ENCODE measurements at regions not wholly inside any gene's neighbourhood (a gene's known extent, or its start where the extent isn't known, plus 50 kb on each side); places are given as distances from the start of the nearest gene placed in this dataset.

DNA sequence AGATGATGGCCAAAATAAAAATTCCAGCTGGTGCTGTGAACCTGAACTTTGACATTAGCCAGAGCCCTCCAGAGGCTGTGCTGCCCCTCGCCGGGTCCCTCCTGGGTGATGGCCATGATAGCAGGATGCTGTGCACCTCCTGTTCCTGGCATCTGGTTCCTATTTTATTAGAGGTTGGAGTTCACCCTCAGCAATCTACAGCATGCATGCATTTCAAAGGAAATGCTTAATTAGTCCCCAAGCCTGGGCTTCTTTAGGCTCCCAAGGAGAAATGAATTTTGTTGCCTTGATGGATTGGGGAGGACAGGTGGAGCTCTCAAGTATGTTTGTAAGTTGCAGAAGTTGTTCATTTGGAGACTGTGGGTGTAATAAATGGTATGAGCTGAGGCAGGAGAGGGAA lies 166.9 kb downstream of the GLI2 start:
- no peak for DNase-seq

DNA sequence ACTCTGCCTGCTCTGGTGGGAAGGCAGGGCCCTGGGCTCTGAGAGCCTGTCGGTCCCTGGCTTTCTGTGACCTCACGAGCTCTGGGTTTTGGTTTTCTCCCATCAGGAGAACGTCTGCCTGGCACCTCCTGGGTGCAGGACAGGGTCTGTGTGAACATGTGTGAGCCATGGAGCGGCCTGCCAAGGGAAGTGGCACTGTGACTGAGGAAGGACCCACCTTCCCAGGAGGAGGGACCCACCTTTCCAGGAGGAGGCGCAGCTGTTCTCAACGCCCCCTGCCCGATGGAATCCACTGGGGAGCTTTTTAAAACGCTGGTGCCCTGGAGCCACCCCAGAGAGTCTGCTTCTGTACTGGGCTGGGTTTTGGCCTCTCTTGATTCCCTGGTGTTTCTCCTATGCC lies 168.7 kb downstream of the GLI2 start:
- DNase-seq, result no peak

DNA sequence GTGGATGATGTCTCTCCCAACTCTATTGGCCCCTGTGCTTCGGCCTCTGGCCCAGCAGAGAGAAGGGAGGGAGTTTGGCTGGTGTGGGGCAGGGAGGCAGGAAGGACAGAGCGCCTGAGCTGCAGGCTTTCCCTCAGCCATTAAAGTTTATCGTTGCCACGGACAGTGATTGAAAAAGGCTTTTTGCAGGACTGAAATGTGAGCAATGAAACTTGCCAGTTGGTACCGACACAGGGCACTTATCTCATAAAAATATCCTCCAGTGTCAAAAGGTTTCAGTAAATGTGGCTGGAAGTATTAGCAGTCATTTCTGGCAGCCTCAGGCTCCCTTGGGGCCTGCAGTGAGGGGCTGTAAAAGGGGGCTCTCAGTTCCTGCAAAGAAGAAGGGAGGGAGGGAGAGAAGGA lies 169.2 kb downstream of the GLI2 start:
- no peak for DNase-seq

DNA sequence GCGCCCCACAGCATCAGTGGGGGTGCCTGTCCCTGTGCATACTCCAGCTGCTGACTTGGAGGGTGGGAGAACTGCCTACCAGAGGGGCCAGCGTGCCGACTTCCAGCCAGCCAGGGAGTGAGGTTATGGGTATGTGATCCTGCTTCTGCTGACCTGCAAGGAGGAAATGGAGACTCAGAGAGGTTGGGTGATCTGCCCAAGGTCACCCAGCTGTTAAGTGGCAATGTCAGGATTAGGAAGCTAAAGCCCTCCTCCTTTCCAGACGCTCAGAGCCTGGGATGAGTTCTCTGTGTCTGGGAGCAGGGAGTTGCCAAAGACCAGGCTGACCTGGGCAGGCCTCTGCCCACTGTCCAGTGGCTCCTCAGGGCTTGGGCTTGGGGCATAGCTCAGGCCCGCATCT lies 169.6 kb downstream of the GLI2 start:
- DNase-seq, result no peak

DNA sequence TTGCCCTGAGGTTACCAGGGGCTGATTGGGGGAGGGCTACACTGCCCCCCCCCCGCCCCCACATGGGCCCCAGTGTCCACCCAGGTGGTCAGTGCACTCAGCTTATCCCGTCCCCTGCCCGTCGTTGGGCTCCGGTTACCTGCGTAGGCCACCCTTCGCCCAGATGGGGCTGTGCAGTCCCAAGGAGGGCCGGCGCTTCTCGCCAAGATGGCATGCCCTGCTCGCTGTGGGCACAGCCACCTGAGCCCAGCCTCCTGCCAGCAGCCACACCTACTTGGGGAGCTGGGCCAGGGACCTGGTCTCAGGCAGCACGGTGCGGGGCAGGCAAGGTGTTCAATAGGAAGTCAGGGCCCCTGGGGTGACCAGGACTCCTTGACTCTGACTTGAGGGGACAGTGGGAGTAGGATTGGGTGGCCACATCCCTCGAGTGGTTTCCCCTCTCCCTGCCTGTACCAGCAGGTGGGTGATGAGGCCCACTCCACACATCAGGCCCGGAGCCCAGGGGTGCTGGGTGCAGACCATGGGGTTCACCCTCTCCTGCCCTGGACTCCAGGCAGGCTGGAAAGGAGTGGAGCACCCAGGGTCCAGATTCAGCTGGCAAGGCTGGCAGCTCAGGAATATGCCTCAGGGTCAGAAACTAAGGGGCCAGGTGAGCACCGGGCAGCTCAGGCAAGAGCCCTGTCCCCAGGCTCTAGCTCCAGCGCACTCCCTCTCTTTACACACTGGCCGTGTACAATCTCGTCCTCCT lies 170.3 kb downstream of the GLI2 start:
- no peak for DNase-seq

DNA sequence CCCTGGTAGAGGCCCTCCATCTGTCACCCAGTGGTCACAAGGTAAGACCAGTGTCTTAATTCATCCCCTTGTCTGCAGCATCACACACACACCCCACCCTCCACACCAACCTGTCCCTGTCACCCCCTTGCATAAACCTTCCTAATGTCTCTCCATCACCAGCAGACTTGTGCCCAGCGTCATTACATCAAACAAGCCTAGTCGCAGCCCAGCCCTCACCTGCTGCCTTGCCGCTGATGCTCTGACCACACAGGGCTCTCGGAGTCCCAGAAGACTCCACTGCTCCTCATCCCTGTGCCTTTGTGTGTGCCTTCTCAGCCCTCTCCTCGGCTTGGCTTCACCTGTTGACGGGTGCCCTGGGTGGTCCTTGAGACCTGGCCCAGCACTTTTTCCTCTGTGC lies 171.2 kb downstream of the GLI2 start:
- DNase-seq, result no peak

DNA sequence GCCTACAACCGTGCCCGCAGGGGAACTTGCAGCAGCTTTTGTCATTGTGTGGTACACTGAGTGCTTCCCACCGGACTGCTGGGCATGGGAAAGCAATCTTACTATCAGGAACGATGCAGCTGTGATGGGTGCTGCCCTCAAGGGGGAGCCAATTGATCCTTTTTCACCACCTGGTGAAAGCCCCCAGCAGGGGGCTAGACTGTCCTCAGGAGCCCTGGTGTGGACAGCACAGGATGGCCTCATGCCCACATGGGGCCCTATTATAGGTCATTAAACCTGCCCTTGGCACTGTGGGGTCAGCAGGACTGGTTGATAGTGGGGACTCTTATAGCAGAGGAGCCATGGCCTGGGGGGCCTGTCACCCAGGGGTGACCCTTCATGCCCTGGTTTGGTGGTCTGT lies 172.2 kb downstream of the GLI2 start:
- no peak for DNase-seq

DNA sequence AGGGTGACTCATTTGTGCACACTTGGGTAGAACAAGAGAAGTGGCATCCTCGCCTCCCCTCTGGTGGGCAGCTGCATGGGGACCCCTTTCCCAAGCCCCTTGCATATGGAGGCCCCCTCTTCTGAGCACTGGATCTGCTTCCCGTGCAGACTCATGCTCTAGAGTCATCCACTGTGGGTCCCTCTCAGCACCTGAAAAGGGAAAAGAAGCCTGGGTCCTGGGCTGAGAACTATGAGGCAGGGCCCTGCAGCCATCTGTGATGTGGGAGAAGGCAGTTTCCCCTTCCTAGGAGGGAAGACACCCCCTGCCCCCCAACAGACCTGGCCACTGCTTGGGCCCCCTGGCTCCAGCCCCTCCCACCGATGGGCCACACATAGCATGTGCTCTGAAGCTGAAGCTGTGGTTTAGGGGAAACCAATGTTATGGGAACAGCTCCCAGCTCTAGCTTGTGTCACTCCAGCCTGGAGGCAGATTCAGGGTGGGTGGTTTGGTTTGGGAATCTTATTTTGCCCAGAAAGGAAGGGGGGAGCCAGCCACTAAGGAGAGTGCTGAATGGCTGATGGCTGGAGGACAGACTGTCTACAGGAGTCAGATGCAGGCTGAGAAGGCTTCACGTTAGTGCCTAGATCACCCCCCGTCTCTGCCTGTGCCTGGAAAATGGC lies 172.8 kb downstream of the GLI2 start:
- DNase-seq, result no peak

DNA sequence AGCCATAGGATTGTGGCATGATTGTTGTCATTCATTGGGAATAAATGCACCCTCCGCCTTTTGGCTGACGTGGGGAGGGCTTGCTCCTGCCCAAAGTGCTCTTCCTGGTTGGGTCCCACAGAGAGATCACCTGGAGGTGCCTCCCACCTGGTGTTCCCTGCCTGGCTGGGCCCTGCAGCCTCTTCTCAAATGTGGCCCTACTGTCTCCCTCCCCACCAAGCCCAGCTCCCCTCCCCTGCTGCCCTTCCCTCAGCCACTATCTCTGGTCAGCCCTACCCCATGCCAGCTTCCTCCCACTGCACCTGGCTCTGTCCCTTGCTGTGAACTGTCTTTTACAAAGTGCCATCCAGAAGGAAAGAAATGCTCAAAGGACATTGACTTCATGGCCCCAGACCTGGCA lies 173.4 kb downstream of the GLI2 start:
- DNase-seq, result no peak

DNA sequence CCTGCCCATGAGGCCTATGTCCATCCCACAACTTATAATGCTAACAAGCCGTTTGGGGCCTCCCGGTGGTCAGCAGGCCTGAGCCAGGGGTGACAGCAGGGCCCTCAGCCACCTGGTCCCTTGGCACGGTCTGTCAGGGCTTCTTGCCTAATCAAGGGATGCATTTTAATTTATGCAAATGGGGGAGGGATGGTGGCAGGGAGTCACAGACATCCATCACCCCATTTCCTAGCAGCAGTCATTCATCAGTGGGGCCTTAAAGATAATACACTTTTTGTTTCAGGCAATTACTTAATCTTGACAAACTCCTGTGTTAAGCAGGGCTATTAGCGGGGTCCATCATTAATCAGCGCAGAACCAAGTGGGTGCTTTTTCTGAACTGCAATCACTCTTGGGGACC lies 174.5 kb downstream of the GLI2 start:
- no peak for DNase-seq

DNA sequence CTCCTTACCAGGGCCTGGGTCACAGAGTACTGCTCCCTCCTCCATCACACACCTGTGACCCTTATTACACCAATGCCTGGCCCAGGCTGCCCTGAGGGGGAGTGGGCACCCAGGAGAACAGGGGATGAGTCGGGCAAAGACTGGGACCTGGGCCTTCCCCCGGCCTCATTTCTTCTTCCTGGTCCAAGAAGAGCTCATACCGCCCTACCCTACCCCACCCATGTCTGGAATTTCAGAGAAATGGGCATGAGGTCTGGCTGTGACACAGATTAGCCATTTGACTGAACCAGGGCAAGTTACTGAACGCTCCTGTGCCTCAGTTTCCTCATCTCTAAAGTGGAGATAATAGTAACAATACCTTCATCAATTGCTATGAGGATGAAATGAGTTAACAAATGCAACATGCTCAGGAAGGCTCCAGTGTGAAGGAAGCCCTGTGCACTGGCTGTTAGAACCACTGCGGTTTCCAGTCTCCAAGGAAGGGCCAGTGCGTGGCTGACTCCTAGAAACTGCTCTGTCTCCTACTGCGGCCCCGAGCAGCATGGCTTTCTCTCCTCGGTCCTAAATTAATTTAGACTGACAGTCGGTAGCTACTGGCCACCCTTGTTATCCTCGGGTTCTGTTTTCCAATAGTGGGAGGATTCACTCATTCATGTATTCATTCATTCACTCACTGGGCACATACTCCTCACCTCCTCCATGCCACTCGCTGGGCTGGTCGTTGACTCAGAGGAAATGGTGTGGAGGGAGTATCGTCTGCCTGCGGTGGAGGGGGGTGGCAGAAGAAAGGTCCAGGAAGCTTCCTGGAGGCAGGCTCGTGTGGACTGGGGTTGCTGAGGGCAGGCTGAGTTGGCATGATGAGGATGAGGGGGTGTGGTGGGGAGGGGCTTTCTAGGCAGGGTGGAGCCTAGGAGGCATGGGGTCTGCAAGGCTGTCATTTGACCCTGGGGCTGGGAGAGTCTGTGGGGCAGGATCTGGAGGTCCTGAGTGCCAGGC lies 175.6 kb downstream of the GLI2 start:
- no peak for DNase-seq

DNA sequence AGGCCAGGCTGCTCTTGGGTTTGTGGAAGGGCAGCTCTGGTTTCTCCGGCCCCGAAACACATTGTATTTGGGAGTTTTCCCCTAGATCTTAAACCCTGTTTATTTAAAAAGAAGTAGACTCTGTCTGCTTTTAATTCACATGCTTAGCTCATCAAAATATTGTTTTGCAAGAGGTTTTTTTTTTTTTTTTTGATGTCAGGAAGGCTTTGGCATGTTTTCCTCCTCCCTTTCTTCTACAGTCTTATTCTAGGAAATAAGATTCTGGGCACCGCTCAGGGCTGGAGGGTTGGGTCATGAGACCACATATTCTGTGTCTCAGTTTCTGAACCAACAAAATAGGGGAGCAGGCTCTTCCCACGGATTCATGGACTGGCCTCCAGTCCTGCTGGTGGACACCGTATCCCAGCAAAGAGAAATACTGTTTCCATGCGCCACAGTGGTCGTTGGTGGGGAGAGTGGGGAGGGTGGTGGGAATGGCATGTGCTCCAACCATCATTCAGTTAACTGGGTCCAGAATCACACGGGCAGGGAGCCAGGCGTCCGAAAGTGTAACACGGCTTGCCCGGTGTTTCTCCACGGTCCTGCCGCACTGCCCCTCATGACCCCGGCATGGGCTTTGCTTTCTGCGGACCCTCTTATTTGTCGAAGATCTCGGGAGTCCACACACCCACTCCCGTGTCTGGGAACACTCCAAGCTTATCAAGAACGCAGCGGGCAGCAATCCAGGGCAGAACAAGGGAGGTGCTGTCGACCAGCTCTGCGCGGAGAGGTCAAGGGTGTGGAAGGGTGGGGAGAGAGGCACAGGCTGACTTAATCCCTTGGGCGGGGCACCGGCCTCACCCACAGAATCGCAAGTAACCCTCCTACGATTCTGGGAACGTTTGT lies 176.7 kb downstream of the GLI2 start:
- no peak for DNase-seq

DNA sequence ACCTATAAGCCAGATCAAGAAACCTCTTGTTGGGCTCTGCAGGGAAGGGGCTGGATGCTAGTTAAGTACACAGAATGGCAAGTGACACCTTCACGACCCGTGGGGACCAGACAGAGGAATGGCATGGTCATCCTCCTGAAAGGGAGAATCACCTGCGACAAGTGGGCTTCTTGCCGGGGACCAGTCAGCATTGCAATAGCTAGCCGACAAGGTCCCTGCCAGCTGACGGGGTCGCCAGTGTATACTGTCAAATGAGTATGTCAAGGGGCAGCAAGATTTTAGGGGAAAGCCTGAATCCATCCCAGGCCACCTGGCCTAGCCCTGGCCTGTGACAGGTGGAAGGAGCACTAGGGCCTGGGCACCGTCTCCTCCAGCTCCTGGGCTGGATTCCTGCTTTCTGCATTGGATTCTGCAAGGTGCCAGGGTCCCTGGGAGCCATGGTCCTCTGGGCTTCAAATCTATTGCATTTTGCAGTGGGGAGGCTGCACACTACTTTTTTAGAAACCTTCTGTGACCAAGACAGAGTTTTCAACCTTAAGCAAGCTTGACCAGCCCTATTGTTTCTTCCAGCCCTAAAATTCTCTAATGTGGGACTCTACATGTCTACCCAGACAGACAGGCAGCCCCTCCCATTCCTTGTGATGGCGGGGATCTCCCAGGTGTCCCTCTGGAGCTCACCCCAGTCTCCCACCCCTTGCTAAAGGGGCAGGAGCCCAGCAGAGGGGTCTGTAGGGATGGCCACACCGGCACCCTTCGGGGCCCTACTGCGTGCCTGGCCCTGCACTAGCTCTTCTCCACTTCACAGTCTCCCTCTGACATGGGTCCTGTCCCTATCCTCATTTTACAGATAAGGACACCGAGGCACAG lies 178.5 kb downstream of the GLI2 start:
- DNase-seq, result no peak

DNA sequence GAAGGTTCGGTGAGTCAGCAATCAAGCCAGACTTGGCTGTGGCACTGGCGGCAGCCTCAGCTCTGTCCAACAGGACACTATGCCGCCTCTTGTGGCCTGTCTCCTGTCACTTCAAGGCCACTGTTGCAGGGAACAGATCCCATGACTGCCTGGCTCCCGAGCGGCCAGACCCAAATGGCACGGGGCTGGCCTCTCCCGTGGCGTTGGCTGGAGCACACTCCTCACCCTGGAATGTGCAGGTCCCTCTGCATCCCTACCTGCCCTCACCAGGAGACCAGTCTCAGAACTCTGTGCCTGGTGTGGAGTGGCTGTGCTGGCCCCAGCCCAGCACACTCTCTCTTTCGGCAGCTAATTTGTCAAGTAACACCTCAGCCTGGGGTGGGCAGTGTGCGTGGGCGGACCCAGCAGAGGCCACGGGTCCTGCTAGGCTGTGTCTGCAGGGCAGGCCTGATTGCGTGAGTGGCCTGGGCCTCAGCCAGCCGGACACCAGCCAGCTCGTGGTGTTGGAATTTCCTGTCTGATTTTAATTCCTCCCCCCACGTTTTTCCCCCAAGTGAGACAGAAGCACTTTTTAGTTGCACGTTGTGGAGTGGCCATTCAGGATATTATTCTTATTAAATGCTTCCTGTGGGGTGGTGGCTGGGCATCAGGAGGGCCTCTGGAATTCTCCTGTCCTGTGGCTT lies 179.3 kb downstream of the GLI2 start:
- no peak for DNase-seq

DNA sequence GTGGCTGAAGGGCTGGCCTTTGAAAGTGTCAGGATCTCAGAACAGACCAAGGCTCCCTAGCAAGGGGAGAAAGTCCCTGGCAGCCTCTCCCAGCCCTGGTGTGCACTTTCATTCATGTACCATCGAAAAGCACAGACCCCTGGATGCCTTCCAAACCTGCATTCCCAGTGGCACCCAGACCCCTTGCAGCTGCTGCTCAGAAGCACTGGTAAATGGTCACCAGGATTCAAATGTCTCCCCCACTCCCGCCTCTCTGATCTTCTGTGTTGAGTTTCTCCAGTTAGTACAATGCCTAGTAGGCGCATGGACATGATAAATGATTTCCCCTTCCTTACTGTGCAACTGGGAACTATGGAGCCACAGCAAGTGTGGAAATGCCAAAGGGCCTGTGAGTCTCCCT lies 180.0 kb downstream of the GLI2 start:
- no peak for DNase-seq

DNA sequence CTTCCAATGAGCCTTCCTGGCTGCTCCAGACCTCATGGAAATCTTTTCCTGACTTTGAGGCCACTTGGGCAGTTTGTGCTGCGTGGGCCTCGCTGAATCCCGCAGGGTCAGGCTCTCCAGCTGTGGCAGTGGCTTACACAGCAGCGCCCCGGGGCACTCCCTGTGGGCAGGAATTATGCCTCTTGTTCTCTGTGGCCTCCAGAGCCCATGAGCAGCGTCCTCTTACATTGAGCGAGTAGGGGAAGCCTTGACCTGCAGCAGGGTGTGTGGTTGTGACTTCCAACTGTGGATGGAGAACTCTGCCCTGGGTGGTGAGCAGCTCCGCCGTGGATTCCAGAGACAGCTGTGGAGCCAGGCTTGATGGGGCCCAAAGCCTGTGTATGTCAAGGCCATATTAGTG lies 180.8 kb downstream of the GLI2 start:
- no peak for DNase-seq

DNA sequence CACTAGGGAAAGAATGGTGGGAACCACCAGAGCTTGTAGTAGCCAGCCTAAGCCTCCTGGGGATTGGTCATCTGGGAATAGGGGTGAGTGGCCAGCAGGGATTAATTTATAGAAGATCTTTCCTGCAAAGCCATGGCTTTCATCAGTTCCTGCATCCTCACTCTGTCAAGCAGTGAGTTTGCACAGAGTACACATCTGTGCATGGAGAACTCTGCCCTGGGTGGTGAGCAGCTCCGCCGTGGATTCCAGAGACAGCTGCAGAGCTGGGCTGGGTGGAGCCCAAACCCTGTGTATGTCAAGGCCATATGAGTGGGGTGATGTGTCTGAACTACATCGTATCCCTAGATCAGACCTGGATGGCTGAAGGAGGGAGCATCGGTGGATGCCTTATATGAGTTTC lies 182.2 kb downstream of the GLI2 start:
- DNase-seq, result no peak

DNA sequence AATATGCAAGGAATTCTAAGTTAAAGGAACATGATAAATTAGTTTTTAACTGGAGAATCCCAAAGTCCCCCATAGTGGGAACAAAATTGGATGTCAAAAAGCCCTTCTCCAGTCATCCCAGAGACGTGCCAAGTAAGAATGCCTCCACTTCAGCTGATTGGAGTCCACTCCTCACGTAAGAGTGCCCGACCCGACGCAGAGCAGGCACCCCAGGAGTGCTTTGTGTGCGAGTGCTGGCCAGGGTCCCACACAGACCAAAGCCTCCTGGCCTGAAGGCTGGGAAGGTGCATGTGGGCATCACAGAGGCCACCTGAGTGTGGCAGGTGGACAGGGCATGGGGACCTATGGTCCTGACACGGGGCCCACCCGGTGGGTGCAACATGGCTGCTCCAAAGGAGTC lies 183.5 kb downstream of the GLI2 start:
- no peak for DNase-seq

DNA sequence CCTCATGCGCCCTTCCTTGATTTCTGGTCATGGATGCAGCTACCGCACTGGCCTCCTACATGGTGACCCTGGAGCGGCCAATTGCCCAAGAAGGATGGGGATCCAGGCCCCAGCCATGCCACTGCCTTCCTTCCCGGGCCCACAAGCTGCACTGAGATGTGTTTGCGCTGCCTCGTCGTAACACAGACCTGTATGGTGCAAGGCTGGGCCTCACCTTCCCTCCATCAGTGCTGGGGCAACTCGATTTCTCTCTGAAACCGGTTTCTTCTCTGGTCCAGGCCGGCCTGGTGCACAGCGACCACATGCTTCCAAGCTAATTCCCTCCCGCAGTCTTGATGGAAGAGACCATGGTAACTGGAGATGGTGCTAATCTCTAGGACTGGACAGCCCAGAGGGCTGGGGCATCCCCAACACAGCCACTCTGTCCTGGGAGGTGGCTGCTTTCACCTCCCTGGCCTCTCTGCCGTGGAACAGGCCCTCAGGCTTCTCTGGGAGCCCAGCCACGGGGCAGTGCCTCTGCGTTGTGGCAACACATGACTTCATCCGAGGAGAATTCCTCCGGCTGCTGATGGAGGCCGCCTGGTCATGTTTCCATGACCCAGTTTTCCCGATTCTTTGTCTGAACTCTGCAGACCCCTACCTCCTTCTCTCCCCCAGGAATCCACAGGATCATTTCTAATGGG lies 184.2 kb downstream of the GLI2 start:
- DNase-seq, result no peak

DNA sequence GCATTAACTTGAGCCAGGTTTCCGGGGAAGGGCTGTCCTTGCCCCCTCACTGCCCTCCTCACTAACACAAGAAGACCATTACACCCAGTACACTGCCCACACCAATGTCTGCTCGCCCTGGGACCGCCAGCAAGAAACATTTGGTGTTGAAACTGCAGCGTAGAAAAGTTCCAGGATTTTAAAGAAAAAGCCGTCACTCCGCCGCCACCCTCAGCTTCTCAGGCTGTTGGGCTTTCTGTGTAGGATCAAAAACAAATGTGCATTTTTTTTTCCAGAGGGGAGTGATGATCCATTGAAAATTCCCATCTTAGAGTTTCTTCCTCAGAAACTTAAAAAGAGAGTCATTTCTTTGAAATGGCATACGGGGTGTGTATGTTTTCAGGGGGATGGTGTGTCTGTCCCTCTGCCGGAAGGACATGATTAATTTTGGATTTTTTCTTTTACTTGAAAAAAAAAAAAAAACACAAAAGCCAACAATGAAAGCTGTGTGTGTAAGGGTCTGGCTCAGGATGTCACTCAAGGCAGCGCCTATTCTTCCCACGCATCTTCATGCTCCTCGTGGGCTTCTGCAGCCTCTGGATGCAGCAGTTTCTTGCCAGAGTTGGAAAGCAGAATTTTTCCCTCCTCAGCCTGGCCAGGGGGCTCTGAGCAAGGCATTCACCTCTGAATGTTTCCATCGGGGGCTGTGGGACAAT lies 184.9 kb downstream of the GLI2 start:
- no peak for DNase-seq
